ENCODE measurements at regions not wholly inside any gene's neighbourhood (a gene's known extent, or its start where the extent isn't known, plus 50 kb on each side); places are given as distances from the start of the nearest gene placed in this dataset.

DNA sequence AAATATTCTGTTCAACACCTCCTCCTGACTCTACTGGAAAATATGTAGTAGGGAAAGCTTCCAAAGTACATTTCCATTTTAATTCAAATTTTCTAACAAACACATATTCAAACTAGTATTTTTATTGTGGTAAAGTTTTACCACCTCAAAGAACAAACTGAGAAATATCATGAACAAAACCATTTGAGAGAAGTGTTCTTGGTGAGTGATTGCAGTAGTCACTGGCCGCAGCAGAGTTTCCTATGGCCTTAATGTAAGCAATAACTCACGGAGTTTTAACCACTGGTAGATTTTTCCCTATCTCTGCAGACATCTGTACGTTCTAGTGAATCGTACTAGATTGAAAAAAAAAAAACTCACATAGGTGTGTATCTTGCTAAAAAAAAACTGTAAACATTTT, 487.0 kb upstream of the FZD8 start:
- TF ChIP-seq POLR2AphosphoS5 (IDR thresholded peaks at IDR 0.05) = no peak
- TF ChIP-seq, protein P1, sequence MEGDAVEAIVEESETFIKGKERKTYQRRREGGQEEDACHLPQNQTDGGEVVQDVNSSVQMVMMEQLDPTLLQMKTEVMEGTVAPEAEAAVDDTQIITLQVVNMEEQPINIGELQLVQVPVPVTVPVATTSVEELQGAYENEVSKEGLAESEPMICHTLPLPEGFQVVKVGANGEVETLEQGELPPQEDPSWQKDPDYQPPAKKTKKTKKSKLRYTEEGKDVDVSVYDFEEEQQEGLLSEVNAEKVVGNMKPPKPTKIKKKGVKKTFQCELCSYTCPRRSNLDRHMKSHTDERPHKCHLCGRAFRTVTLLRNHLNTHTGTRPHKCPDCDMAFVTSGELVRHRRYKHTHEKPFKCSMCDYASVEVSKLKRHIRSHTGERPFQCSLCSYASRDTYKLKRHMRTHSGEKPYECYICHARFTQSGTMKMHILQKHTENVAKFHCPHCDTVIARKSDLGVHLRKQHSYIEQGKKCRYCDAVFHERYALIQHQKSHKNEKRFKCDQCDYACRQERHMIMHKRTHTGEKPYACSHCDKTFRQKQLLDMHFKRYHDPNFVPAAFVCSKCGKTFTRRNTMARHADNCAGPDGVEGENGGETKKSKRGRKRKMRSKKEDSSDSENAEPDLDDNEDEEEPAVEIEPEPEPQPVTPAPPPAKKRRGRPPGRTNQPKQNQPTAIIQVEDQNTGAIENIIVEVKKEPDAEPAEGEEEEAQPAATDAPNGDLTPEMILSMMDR (IDR thresholded peaks at IDR 0.05) = no peak
- no peak for TF ChIP-seq POLR2A (IDR thresholded peaks at IDR 0.05)
